ENCODE measurements at regions not wholly inside any gene's neighbourhood (a gene's known extent, or its start where the extent isn't known, plus 50 kb on each side); places are given as distances from the start of the nearest gene placed in this dataset.

DNA sequence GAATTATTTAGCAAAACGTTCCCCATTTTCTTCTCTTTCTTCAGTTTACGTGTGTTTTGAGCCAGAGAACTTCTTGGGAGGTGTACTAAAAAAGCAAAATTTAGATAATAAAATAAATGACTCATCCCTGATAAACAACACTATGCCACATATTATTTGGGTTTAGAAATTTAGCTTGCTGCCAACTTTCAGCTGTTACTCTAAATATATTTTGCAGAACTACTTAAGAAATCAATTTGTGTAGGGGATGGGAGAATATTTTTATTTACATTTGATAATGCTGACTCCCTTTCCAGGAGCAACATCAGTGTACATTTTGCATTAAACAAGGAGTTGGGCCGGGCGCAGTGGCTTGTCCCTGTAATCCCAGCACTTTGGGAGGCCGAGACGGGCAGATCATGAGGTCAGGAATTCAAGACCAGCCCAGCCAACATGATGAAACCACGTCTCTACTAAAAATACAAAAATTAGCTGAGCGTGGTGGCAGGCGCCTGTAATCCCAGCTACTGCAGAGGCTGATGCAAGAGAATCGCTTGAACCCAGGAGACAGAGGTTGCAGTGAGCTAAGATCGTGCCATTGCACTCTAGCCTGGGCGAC lies 151.4 kb upstream of the ZRANB2 start:
- 73 to 78% methylated on average over 12 of the region's 12 CpGs for WGBS, 2 donors
- no peak overlapping the region for H3K4me3 ChIP-seq
- H3K27me3 ChIP-seq (ENCODE audit: control insufficient read depth in 3 of 3, insufficient read depth in 3 of 3, low read length in 2 of 3) = no peaks in the 10 kb centered on the region
- no peak for TF ChIP-seq CTCF (IDR thresholded peaks at IDR 0.05; ENCODE audit: control extremely low read depth, extremely low read depth)
- no peaks in the 10 kb centered on the region for H3K9me3 ChIP-seq (ENCODE audit: control insufficient read depth in 4 of 4, insufficient read depth in 3 of 4, low read length in 3 of 4)
- DNase-seq (no peak), ATAC-seq (ENCODE audit: insufficient read depth, low FRiP score) (no peak)
- no peak overlapping the region for H3K9ac ChIP-seq (ENCODE audit: insufficient read depth in 1 of 2, low read length in 2 of 2)
- no peaks in the 10 kb centered on the region for H3K36me3 ChIP-seq (ENCODE audit: control insufficient read depth in 4 of 4, insufficient read depth in 4 of 4, low read length in 4 of 4)
- peaks cover 0 to 3% (median 0%) of the 10 kb centered on the region in 5 donors for H3K4me1 ChIP-seq (ENCODE audit: control insufficient read depth in 5 of 5, insufficient read depth in 5 of 5, low read length in 5 of 5)
- no peak overlapping the region for H3K27ac ChIP-seq (ENCODE audit: low read depth in 1 of 2, low read length in 1 of 2)

DNA sequence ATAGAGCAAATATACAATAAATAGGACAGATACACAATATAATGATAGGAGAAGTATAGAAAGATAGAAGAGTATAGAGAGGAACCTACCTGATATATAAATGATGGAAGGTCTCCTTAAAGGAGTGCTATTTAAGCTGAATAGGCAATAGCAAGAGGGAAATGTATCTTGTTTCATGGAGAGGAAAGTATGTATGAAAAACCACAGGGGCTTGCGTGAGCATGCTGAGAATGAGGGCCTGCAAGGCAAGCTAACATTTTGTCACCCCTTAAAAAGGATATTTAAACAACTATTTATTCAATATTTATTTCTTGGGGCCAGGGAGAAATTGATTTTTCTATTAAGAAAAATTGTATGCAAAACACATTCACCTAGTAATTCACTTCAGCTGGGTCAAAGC lies 150.9 kb upstream of the ZRANB2 start:
- TF ChIP-seq CTCF (IDR thresholded peaks at IDR 0.05; ENCODE audit: control extremely low read depth, extremely low read depth) = no peak
- peaks cover 0 to 3% (median 0%) of the 10 kb centered on the region in 5 donors for H3K4me1 ChIP-seq (ENCODE audit: control insufficient read depth in 5 of 5, insufficient read depth in 5 of 5, low read length in 5 of 5)
- H3K9me3 ChIP-seq (ENCODE audit: control insufficient read depth in 4 of 4, insufficient read depth in 3 of 4, low read length in 3 of 4) = no peaks in the 10 kb centered on the region
- WGBS, 2 donors = 84 to 93% methylated on average over 1 of the region's 1 CpG
- H3K36me3 ChIP-seq (ENCODE audit: control insufficient read depth in 4 of 4, insufficient read depth in 4 of 4, low read length in 4 of 4) = no peaks in the 10 kb centered on the region
- no peak overlapping the region for H3K4me3 ChIP-seq
- no peak for ATAC-seq (ENCODE audit: insufficient read depth, low FRiP score)
- H3K27ac ChIP-seq (ENCODE audit: low read depth in 1 of 2, low read length in 1 of 2) = no peak overlapping the region
- no peak for DNase-seq
- H3K9ac ChIP-seq (ENCODE audit: insufficient read depth in 1 of 2, low read length in 2 of 2) = no peak overlapping the region
- H3K27me3 ChIP-seq (ENCODE audit: control insufficient read depth in 3 of 3, insufficient read depth in 3 of 3, low read length in 2 of 3) = no peaks in the 10 kb centered on the region

- Histone ChIP-seq H3K9ac (ENCODE audit: insufficient read depth in 1 of 2, low read length in 2 of 2) (no peak overlapping the region), H3K9me3 (ENCODE audit: control insufficient read depth in 4 of 4, insufficient read depth in 3 of 4, low read length in 3 of 4) (no peaks in the 10 kb centered on the region), H3K27me3 (ENCODE audit: control insufficient read depth in 3 of 3, insufficient read depth in 3 of 3, low read length in 2 of 3) (no peaks in the 10 kb centered on the region), H3K4me1 (ENCODE audit: control insufficient read depth in 5 of 5, insufficient read depth in 5 of 5, low read length in 5 of 5) (peaks cover 0 to 3% (median 0%) of the 10 kb centered on the region in 5 donors), H3K36me3 (ENCODE audit: control insufficient read depth in 4 of 4, insufficient read depth in 4 of 4, low read length in 4 of 4) (no peaks in the 10 kb centered on the region), H3K27ac (ENCODE audit: low read depth in 1 of 2, low read length in 1 of 2) (no peak overlapping the region), H3K4me3 (no peak overlapping the region)
- TF ChIP-seq CTCF (IDR thresholded peaks at IDR 0.05; ENCODE audit: control extremely low read depth, extremely low read depth) = no peak
- 64 to 69% methylated on average over 12 of the region's 12 CpGs for WGBS, 2 donors
- ATAC-seq (ENCODE audit: insufficient read depth, low FRiP score) (no peak), DNase-seq (no peak)
Observed at GRCh38 chr1:71228742-71229365, 148.0 kb upstream of the ZRANB2 start.
